ENCODE measurements at regions not wholly inside any gene's neighbourhood (a gene's known extent, or its start where the extent isn't known, plus 50 kb on each side); places are given as distances from the start of the nearest gene placed in this dataset.

GRCh38 chr1:115144176-115144575, 54.9 kb upstream of the TSPAN2 start:
- in situ Hi-C loops (cut with MboI) (no loop called here), intact Hi-C loops (cut with micrococcal nuclease; ENCODE audit: unreplicated experiment) (no loop called here)
- no peak overlapping the region for H3K4me3 ChIP-seq
- TF ChIP-seq FOXM1 (IDR thresholded peaks at IDR 0.05; ENCODE audit: low read depth, low read length) (no peak), PRDM15 (CRISPR knock-in tag; IDR thresholded peaks at IDR 0.05) (no peak)
- FAIRE-seq (no peak), ATAC-seq (no peak), DNase-seq (ENCODE audit: low read depth, low spot score) (no peak)
- ChIA-PET SMC1A (ENCODE audit: uncharacterized antibody, unreplicated experiment) (no interaction called here), RAD21 (ENCODE audit: unreplicated experiment) (no interaction called here), POLR2A (no interaction called here), CTCF (no interaction called here)
- no peak overlapping the region for H3K4me2 ChIP-seq (ENCODE audit: control insufficient read depth, insufficient read depth)
- H3K9me3 ChIP-seq (replicated peaks; ENCODE audit: control insufficient read depth, insufficient read depth, low read length), result no peaks in the 10 kb centered on the region
- H3K79me2 ChIP-seq (ENCODE audit: control insufficient read depth, insufficient read depth, low read length), result no peaks in the 10 kb centered on the region
- no TSS peak for BruUV-seq (replicated peaks)
- no peak overlapping the region for H3K9ac ChIP-seq (ENCODE audit: control insufficient read depth, insufficient read depth, low read length)
- no peaks in the 10 kb centered on the region for H4K20me1 ChIP-seq (ENCODE audit: control insufficient read depth, insufficient read depth)
- no peaks in the 10 kb centered on the region for H3K27me3 ChIP-seq (replicated peaks in 1 of 2; ENCODE audit: control insufficient read depth in 2 of 2, insufficient read depth in 2 of 2, low read length in 1 of 2)
- no peaks in the 10 kb centered on the region for H3K36me3 ChIP-seq (ENCODE audit: control insufficient read depth in 2 of 2, insufficient read depth in 2 of 2, low read length in 1 of 2)
- H3K27ac ChIP-seq (ENCODE audit: control insufficient read depth, insufficient read depth), result no peak overlapping the region
- no peaks in the 10 kb centered on the region for H3K4me1 ChIP-seq (ENCODE audit: control insufficient read depth, insufficient read depth, low read length)
- no peak overlapping the region for H2AFZ ChIP-seq (ENCODE audit: control insufficient read depth, low read depth, low read length)
- WGBS (ENCODE audit: insufficient coverage, insufficient replicate concordance, low lambda C conversion rate, missing lambda C conversion rate), result 35% methylated on average over 2 of the region's 2 CpGs

- ATAC-seq, result no peak
- Histone ChIP-seq H3K79me2 (ENCODE audit: control insufficient read depth, insufficient read depth, low read length) (no peaks in the 10 kb centered on the region), H3K4me1 (ENCODE audit: control insufficient read depth, insufficient read depth, low read length) (no peaks in the 10 kb centered on the region), H3K36me3 (ENCODE audit: control insufficient read depth in 2 of 2, insufficient read depth in 2 of 2, low read length in 1 of 2) (no peaks in the 10 kb centered on the region), H4K20me1 (ENCODE audit: control insufficient read depth, insufficient read depth) (no peaks in the 10 kb centered on the region), H3K27me3 (replicated peaks in 1 of 2; ENCODE audit: control insufficient read depth in 2 of 2, insufficient read depth in 2 of 2, low read length in 1 of 2) (no peaks in the 10 kb centered on the region), H3K9me3 (replicated peaks; ENCODE audit: control insufficient read depth, insufficient read depth, low read length) (no peaks in the 10 kb centered on the region), H2AFZ (ENCODE audit: control insufficient read depth, low read depth, low read length) (no peak overlapping the region), H3K4me3 (no peak overlapping the region), H3K27ac (ENCODE audit: control insufficient read depth, insufficient read depth) (no peak overlapping the region), H3K4me2 (ENCODE audit: control insufficient read depth, insufficient read depth) (no peak overlapping the region), H3K9ac (ENCODE audit: control insufficient read depth, insufficient read depth, low read length) (no peak overlapping the region)
- intact Hi-C loops (cut with micrococcal nuclease; ENCODE audit: unreplicated experiment) (no loop called here), in situ Hi-C loops (cut with MboI) (no loop called here)
- CTCF ChIA-PET, result interaction anchor here (0.7 to 8.5 kb wide), 12 partner anchors 17 to 839 kb away, joined by 3 to 105 read pairs (median 4); no protein-coding TSS in a partner anchor
- no peak for FAIRE-seq
- WGBS (ENCODE audit: insufficient coverage, insufficient replicate concordance, low lambda C conversion rate, missing lambda C conversion rate), result 57% methylated on average over 3 of the region's 3 CpGs
- TF ChIP-seq RELA (IDR thresholded peaks at IDR 0.05; ENCODE audit: borderline replicate concordance, partially characterized antibody) (no peak), DPF2 (IDR thresholded peaks at IDR 0.05) (no peak), YY1 (IDR thresholded peaks at IDR 0.05; ENCODE audit: low read depth, low read length) (no peak), YBX1 (IDR thresholded peaks at IDR 0.05) (no peak), POLR2A (IDR thresholded peaks at IDR 0.05; ENCODE audit: low read depth, low read length) (no peak), RAD21 (IDR thresholded peaks at IDR 0.05; ENCODE audit: insufficient read depth, low read depth, low read length) (no peak), HDAC2 (IDR thresholded peaks at IDR 0.05) (no peak), EZH2 (IDR thresholded peaks at IDR 0.05; ENCODE audit: borderline replicate concordance, control insufficient read depth, low read depth, low read length) (no peak), JUNB (IDR thresholded peaks at IDR 0.05) (no peak), CREB1 (IDR thresholded peaks at IDR 0.05; ENCODE audit: low read depth) (no peak), GABPA (IDR thresholded peaks at IDR 0.05; ENCODE audit: low read depth) (no peak), KDM1A (IDR thresholded peaks at IDR 0.05; ENCODE audit: borderline replicate concordance) (no peak)
- DNase-seq (ENCODE audit: low read depth, low spot score), result no peak
- SMC1A ChIA-PET (ENCODE audit: uncharacterized antibody, unreplicated experiment), result interaction anchor here (0.7 to 2.8 kb wide), 6 partner anchors 29 to 454 kb away, joined by 3 to 14 read pairs (median 4); no protein-coding TSS in a partner anchor
- no TSS peak for BruUV-seq (replicated peaks)
- RAD21 ChIA-PET (ENCODE audit: unreplicated experiment), result interaction anchor here (7.6 kb wide), 1 partner anchor 452 kb away, joined by 45 read pairs; no protein-coding TSS in a partner anchor
- POLR2A ChIA-PET, result interaction anchor here (0.7 kb wide), 1 partner anchor 29 kb away, joined by 6 read pairs; no protein-coding TSS in a partner anchor
These were observed 53.3 kb upstream of the TSPAN2 start for GRCh38 chr1:115142616-115143015.

All from GM12878 (cell line).